Smooth muscle cell (in vitro differentiated cells): ENCODE measurements at regions not wholly inside any gene's neighbourhood (a gene's known extent, or its start where the extent isn't known, plus 50 kb on each side); places are given as distances from the start of the nearest gene placed in this dataset.

Experiments
- DNase-seq: peaks from one replicate; lab custom pipeline; 2025; ENCODE audit not compliant: unreplicated experiment; lab: John Stamatoyannopoulos, UW
- H2AFZ ChIP-seq: fragments of 200-600 bp; sonication (generic); 2 replicates; pipeline ENCODE4 v1.6.0; 2016; ENCODE audit warnings: antibody characterized with exemption, low read depth, mild to moderate bottlenecking
- H3F3A ChIP-seq: fragments of 200-600 bp; sonication (generic); 2 replicates; pipeline ENCODE4 v1.6.0; 2017; ENCODE audit warnings: antibody characterized with exemption, low read depth
- H3K27ac ChIP-seq: fragments of 200-600 bp; sonication (generic); 2 replicates; pipeline ENCODE4 v1.5.1; 2016; ENCODE audit warnings: low read depth, mild to moderate bottlenecking
- H3K27me3 ChIP-seq: fragments of 200-600 bp; sonication (generic); 2 replicates; pipeline ENCODE4 v1.6.1; 2016; ENCODE audit warnings: low read depth, mild to moderate bottlenecking
- H3K36me3 ChIP-seq: fragments of 200-600 bp; sonication (generic); 2 replicates; pipeline ENCODE4 v1.5.1; 2016; ENCODE audit warnings: low read depth
- H3K4me1 ChIP-seq: fragments of 200-600 bp; sonication (generic); 2 replicates; pipeline ENCODE4 v1.5.1; 2016; ENCODE audit warnings: low read depth
- H3K4me2 ChIP-seq: fragments of 200-600 bp; sonication (generic); 2 replicates; pipeline ENCODE4 v1.6.0; 2016; ENCODE audit warnings: mild to moderate bottlenecking
- H3K4me3 ChIP-seq: fragments of 200-600 bp; sonication (generic); 2 replicates; pipeline ENCODE4 v1.5.1; 2016; ENCODE audit warnings: mild to moderate bottlenecking
- H3K79me2 ChIP-seq: fragments of 200-600 bp; sonication (generic); 2 replicates; pipeline ENCODE4 v1.6.0; 2016; ENCODE audit warnings: low read depth, mild to moderate bottlenecking
- H3K9ac ChIP-seq: fragments of 200-600 bp; sonication (generic); 2 replicates; pipeline ENCODE4 v1.6.0; 2016; ENCODE audit warnings: low read depth
- H3K9me3 ChIP-seq: fragments of 200-600 bp; sonication (generic); replicated peaks from 2 replicates; pipeline ENCODE4 v1.5.1; 2016; ENCODE audit warnings: low read depth
- H4K20me1 ChIP-seq: fragments of 200-600 bp; sonication (generic); 2 replicates; pipeline ENCODE4 v1.6.0; 2016; ENCODE audit warnings: low read depth
- CTCF ChIP-seq: fragments of 200-600 bp; sonication (generic); IDR thresholded peaks from 2 replicates; pipeline ENCODE4 v1.5.1; 2017; ENCODE audit warnings: borderline replicate concordance, mild to moderate bottlenecking, antibody characterized with exemption; ENCODE audit not compliant: insufficient read depth, poor library complexity, severe bottlenecking
- WGBS: methylation state at CpG from one replicate; pipeline ENCODE4 v1.1.7; 2016; ENCODE audit warnings: low lambda C conversion rate; 5-methylcytosine and 5-hydroxymethylcytosine counted together

GRCh38 chr2:150023044-150023443, 435.5 kb upstream of the MMADHC start:
- no peak for DNase-seq
- no peaks in the 10 kb centered on the region for H4K20me1 ChIP-seq
- WGBS, result 62% methylated on average over 3 of the region's 3 CpGs

GRCh38 chr2:150020937-150021673, 433.5 kb upstream of the MMADHC start:
- Histone ChIP-seq H3K9me3 (no peaks in the 10 kb centered on the region), H3K4me2 (no peak overlapping the region), H3K36me3 (no peaks in the 10 kb centered on the region), H3K27ac (no peak overlapping the region), H3K9ac (no peak overlapping the region), H3K4me1 (no peaks in the 10 kb centered on the region), H3K27me3 (no peaks in the 10 kb centered on the region), H3K79me2 (no peaks in the 10 kb centered on the region), H4K20me1 (no peaks in the 10 kb centered on the region), H2AFZ (no peak overlapping the region), H3K4me3 (no peak overlapping the region), H3F3A (no peaks in the 10 kb centered on the region)
- no peak for DNase-seq
- TF ChIP-seq CTCF, result no peak
- WGBS, result 85% methylated on average over 5 of the region's 5 CpGs

More at GRCh38 chr2:150023044-150023443, 435.5 kb upstream of the MMADHC start:
- TF ChIP-seq CTCF, result no peak
- Histone ChIP-seq H3K79me2 (no peaks in the 10 kb centered on the region), H3K27me3 (no peaks in the 10 kb centered on the region), H3K27ac (no peak overlapping the region), H3K9me3 (no peaks in the 10 kb centered on the region), H2AFZ (no peak overlapping the region), H3K4me2 (no peak overlapping the region), H3K9ac (no peak overlapping the region), H3K4me1 (no peaks in the 10 kb centered on the region), H3K36me3 (no peaks in the 10 kb centered on the region), H3K4me3 (no peak overlapping the region), H3F3A (no peaks in the 10 kb centered on the region)

GRCh38 chr2:150020221-150020620, 432.6 kb upstream of the MMADHC start:
- no peaks in the 10 kb centered on the region for H4K20me1 ChIP-seq
- H3F3A ChIP-seq, result no peaks in the 10 kb centered on the region
- no peak for TF ChIP-seq CTCF
- H3K36me3 ChIP-seq, result no peaks in the 10 kb centered on the region
- no peaks in the 10 kb centered on the region for H3K79me2 ChIP-seq
- H2AFZ ChIP-seq, result no peak overlapping the region
- H3K27me3 ChIP-seq, result no peaks in the 10 kb centered on the region
- H3K9me3 ChIP-seq, result no peaks in the 10 kb centered on the region
- no peaks in the 10 kb centered on the region for H3K4me1 ChIP-seq
- no peak overlapping the region for H3K9ac ChIP-seq
- H3K4me2 ChIP-seq, result no peak overlapping the region
- no peak overlapping the region for H3K4me3 ChIP-seq
- WGBS, result 100% methylated on average over 1 of the region's 1 CpG
- H3K27ac ChIP-seq, result no peak overlapping the region
- no peak for DNase-seq

GRCh38 chr2:150019063-150019462, 431.5 kb upstream of the MMADHC start:
- Histone ChIP-seq H3K4me2 (no peak overlapping the region), H3K4me3 (no peak overlapping the region), H3K9ac (no peak overlapping the region), H4K20me1 (no peaks in the 10 kb centered on the region), H3F3A (no peaks in the 10 kb centered on the region), H3K27ac (no peak overlapping the region), H3K36me3 (no peaks in the 10 kb centered on the region), H2AFZ (no peak overlapping the region), H3K9me3 (no peaks in the 10 kb centered on the region), H3K27me3 (no peaks in the 10 kb centered on the region), H3K4me1 (no peaks in the 10 kb centered on the region), H3K79me2 (no peaks in the 10 kb centered on the region)
- 97% methylated on average over 3 of the region's 3 CpGs for WGBS
- no peak for DNase-seq
- no peak for TF ChIP-seq CTCF
